ENCODE measurements at regions not wholly inside any gene's neighbourhood (a gene's known extent, or its start where the extent isn't known, plus 50 kb on each side); places are given as distances from the start of the nearest gene placed in this dataset.

DNA sequence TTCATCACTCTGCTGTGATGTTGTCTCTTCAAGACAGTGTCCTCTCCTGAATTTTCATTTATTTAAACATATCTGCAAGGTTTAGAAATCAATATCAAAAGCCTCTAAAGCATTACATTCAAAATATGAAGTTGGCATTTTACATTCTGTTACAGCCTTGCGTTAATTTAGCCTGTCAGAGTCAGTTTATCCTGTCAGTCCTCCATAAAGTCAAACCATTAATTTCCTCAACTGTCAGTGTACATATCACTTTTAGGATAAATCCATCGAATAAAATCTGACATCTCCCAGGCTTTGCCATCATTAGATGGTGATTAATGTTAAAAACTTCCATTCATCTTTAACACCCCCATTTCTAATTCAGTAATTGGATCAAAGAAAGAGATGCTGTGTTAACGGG lies 77.0 kb downstream of the NPY start:
- Histone ChIP-seq H3K9ac (ENCODE audit: control insufficient read depth, insufficient read depth, low read length) (no peak overlapping the region), H3K4me1 (ENCODE audit: control insufficient read depth, insufficient read depth, low read length) (no peaks in the 10 kb centered on the region), H4K20me1 (ENCODE audit: control insufficient read depth, insufficient read depth) (no peaks in the 10 kb centered on the region), H3K4me3 (no peak overlapping the region), H3K36me3 (ENCODE audit: control insufficient read depth in 2 of 2, insufficient read depth in 2 of 2, low read length in 1 of 2) (no peaks in the 10 kb centered on the region), H2AFZ (ENCODE audit: control insufficient read depth, low read depth, low read length) (no peak overlapping the region), H3K4me2 (ENCODE audit: control insufficient read depth, insufficient read depth) (no peak overlapping the region), H3K27me3 (replicated peaks in 1 of 2; ENCODE audit: control insufficient read depth in 2 of 2, insufficient read depth in 2 of 2, low read length in 1 of 2) (no peaks in the 10 kb centered on the region), H3K27ac (ENCODE audit: control insufficient read depth, insufficient read depth) (no peak overlapping the region), H3K79me2 (ENCODE audit: control insufficient read depth, insufficient read depth, low read length) (no peaks in the 10 kb centered on the region), H3K9me3 (replicated peaks; ENCODE audit: control insufficient read depth, insufficient read depth, low read length) (no peaks in the 10 kb centered on the region; the same call in 2 of the 3 replicates)
- no peak for TF ChIP-seq CREB1 (IDR thresholded peaks at IDR 0.05; ENCODE audit: low read depth)
- no peak for TF ChIP-seq STAT3 (IDR thresholded peaks at IDR 0.05; ENCODE audit: low read depth, low read length)
- TF ChIP-seq MEF2A (IDR thresholded peaks at IDR 0.05; ENCODE audit: insufficient read depth, low read depth, low read length): no peak
- TF ChIP-seq ETV6 (conservative IDR thresholded peaks at IDR 0.05 in 1 of 2, IDR thresholded peaks at IDR 0.05 in 1 of 2; ENCODE audit: borderline replicate concordance in 1 of 2, low read depth in 1 of 2): no peak
- TF ChIP-seq SIN3A (IDR thresholded peaks at IDR 0.05; ENCODE audit: low read depth, low read length): no peak
- TF ChIP-seq NR2C2 (IDR thresholded peaks at IDR 0.05; ENCODE audit: borderline replicate concordance, control insufficient read depth, insufficient read length, low read depth): no peak
- TF ChIP-seq NRF1 (conservative IDR thresholded peaks at IDR 0.05; ENCODE audit: low read depth, low read length): no peak
- no peak for TF ChIP-seq HDAC6 (IDR thresholded peaks at IDR 0.05; ENCODE audit: unreplicated experiment)
- TF ChIP-seq TCF12 (IDR thresholded peaks at IDR 0.05; ENCODE audit: low read depth, low read length): no peak
- no peak for TF ChIP-seq WRNIP1 (IDR thresholded peaks at IDR 0.05; ENCODE audit: borderline replicate concordance, low read depth, low read length)
- TF ChIP-seq CHD2 (IDR thresholded peaks at IDR 0.05; ENCODE audit: borderline replicate concordance, low read depth, low read length): no peak
- no peak for TF ChIP-seq CBX3 (IDR thresholded peaks at IDR 0.05; ENCODE audit: borderline replicate concordance, low read depth)
- TF ChIP-seq, protein P1, sequence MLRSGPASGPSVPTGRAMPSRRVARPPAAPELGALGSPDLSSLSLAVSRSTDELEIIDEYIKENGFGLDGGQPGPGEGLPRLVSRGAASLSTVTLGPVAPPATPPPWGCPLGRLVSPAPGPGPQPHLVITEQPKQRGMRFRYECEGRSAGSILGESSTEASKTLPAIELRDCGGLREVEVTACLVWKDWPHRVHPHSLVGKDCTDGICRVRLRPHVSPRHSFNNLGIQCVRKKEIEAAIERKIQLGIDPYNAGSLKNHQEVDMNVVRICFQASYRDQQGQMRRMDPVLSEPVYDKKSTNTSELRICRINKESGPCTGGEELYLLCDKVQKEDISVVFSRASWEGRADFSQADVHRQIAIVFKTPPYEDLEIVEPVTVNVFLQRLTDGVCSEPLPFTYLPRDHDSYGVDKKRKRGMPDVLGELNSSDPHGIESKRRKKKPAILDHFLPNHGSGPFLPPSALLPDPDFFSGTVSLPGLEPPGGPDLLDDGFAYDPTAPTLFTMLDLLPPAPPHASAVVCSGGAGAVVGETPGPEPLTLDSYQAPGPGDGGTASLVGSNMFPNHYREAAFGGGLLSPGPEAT (IDR thresholded peaks at IDR 0.05; ENCODE audit: low read depth): no peak
- TF ChIP-seq SP1 (IDR thresholded peaks at IDR 0.05; ENCODE audit: low read depth, low read length): no peak
- TF ChIP-seq MTA2 (IDR thresholded peaks at IDR 0.05; ENCODE audit: low read depth): no peak
- no peak for TF ChIP-seq NFIC (IDR thresholded peaks at IDR 0.05; ENCODE audit: low read depth, low read length)
- no peak for TF ChIP-seq CREM (IDR thresholded peaks at IDR 0.05; ENCODE audit: low read depth)
- no TSS peak for BruUV-seq (replicated peaks)
- CTCF ChIA-PET: no interaction called here
- RAD21 ChIA-PET (ENCODE audit: unreplicated experiment): no interaction called here
- no peak for ATAC-seq
- 65% methylated on average over 3 of the region's 3 CpGs for WGBS (ENCODE audit: insufficient coverage, insufficient replicate concordance, low lambda C conversion rate, missing lambda C conversion rate)
- no peak for FAIRE-seq
- intact Hi-C loops (cut with micrococcal nuclease; ENCODE audit: unreplicated experiment) (no loop called here), in situ Hi-C loops (cut with MboI) (no loop called here)
- POLR2A ChIA-PET: no interaction called here
- SMC1A ChIA-PET (ENCODE audit: uncharacterized antibody, unreplicated experiment): interaction anchor here (1.0 kb wide), 1 partner anchor 497 kb away, joined by 3 read pairs; no protein-coding TSS in a partner anchor
- DNase-seq (ENCODE audit: low read depth, low spot score): no peak

Measured in GM12878 (cell line).